OCI-LY3 (cell line): ENCODE measurements at regions not wholly inside any gene's neighbourhood (a gene's known extent, or its start where the extent isn't known, plus 50 kb on each side); places are given as distances from the start of the nearest gene placed in this dataset.

Experiments used
- H2AFZ ChIP-seq: fragments of 200-600, 300-600 bp; shearing (Covaris generic); 2 replicates; pipeline ENCODE4 v1.6.0; 2014; ENCODE audit warnings: antibody characterized with exemption, low read depth, low read length
- H3K27ac ChIP-seq: fragments of 200-600, 300-600 bp; sonication (generic); 2 replicates; pipeline ENCODE4 v1.5.1; 2014; ENCODE audit warnings: mild to moderate bottlenecking, low read length, moderate library complexity, mixed read lengths
- H3K27me3 ChIP-seq: fragments of 200-600, 300-600 bp; sonication (generic); 2 replicates; pipeline ENCODE4 v1.6.1; 2014; ENCODE audit warnings: low read depth, low read length, mixed read lengths
- H3K36me3 ChIP-seq: fragments of 200-600, 300-600 bp; sonication (generic); replicated peaks from 2 replicates; pipeline ENCODE3; 2014; ENCODE audit warnings: low read depth, low read length, mixed read lengths
- H3K4me1 ChIP-seq: fragments of 300-600, 200-600 bp; sonication (generic); 2 replicates; pipeline ENCODE4 v1.6.1; 2014; ENCODE audit warnings: low read length, mixed read lengths
- H3K4me2 ChIP-seq: fragments of 200-600, 300-600 bp; sonication (generic); 2 replicates; pipeline ENCODE4 v1.6.1; 2014; ENCODE audit warnings: low read length, mixed read lengths
- H3K4me3 ChIP-seq: fragments of 300-600, 200-600 bp; sonication (generic); 2 replicates; pipeline ENCODE4 v1.5.1; 2014; ENCODE audit warnings: antibody characterized with exemption, mild to moderate bottlenecking, low read length, moderate library complexity
- H3K79me2 ChIP-seq: fragments of 300-600, 200-600 bp; shearing (Covaris generic); 2 replicates; pipeline ENCODE4 v1.6.1; 2014; ENCODE audit warnings: mild to moderate bottlenecking, low read length, mixed read lengths
- H3K9ac ChIP-seq: fragments of 300-600, 200-600 bp; shearing (Covaris generic); 2 replicates; pipeline ENCODE4 v1.6.0; 2014; ENCODE audit warnings: mild to moderate bottlenecking, low read length, moderate library complexity
- H3K9me3 ChIP-seq: fragments of 200-600, 300-600 bp; shearing (Covaris generic); 2 replicates; pipeline ENCODE4 v1.6.1; 2014; ENCODE audit warnings: low read length, mixed read lengths; ENCODE audit not compliant: insufficient read depth
- H4K20me1 ChIP-seq: fragments of 200-600, 300-600 bp; sonication (generic); 2 replicates; pipeline ENCODE4 v1.6.1; 2016; ENCODE audit warnings: low read length, mixed read lengths; ENCODE audit not compliant: insufficient read depth
- CTCF ChIP-seq: fragments of 200-600, 300-600 bp; sonication (generic); IDR thresholded peaks from 2 replicates; pipeline ENCODE4 v1.5.1; 2014; ENCODE audit warnings: antibody characterized with exemption, low read length, low read depth
- EZH2phosphoT487 ChIP-seq: fragments of 200-600 bp; shearing (Covaris generic); IDR thresholded peaks from 2 replicates; pipeline ENCODE4 v1.6.1; 2018; ENCODE audit warnings: antibody characterized with exemption, mixed run types, low read depth

GRCh38 chr10:78966844-78967488 is 101.8 kb upstream of the ZMIZ1 start:
- H3K27me3 ChIP-seq, result no peaks in the 10 kb centered on the region
- H2AFZ ChIP-seq, result no peak overlapping the region
- no peak overlapping the region for H3K9ac ChIP-seq
- H3K9me3 ChIP-seq, result no peaks in the 10 kb centered on the region
- H3K4me1 ChIP-seq, result no peaks in the 10 kb centered on the region
- no peak overlapping the region for H3K4me2 ChIP-seq
- TF ChIP-seq CTCF (no peak), EZH2phosphoT487 (no peak)
- no peaks in the 10 kb centered on the region for H3K36me3 ChIP-seq
- no peaks in the 10 kb centered on the region for H4K20me1 ChIP-seq
- no peaks in the 10 kb centered on the region for H3K79me2 ChIP-seq
- H3K4me3 ChIP-seq, result no peak overlapping the region
- H3K27ac ChIP-seq, result no peak overlapping the region

GRCh38 chr10:78968300-78968942 is 100.3 kb upstream of the ZMIZ1 start:
- no peaks in the 10 kb centered on the region for H3K36me3 ChIP-seq
- TF ChIP-seq EZH2phosphoT487, result no peak
- TF ChIP-seq CTCF, result no peak
- no peaks in the 10 kb centered on the region for H4K20me1 ChIP-seq
- H3K79me2 ChIP-seq, result no peaks in the 10 kb centered on the region
- no peak overlapping the region for H3K4me3 ChIP-seq
- no peaks in the 10 kb centered on the region for H3K9me3 ChIP-seq
- H3K9ac ChIP-seq, result no peak overlapping the region
- no peaks in the 10 kb centered on the region for H3K4me1 ChIP-seq
- H3K27me3 ChIP-seq, result no peaks in the 10 kb centered on the region
- no peak overlapping the region for H3K27ac ChIP-seq
- H2AFZ ChIP-seq, result no peak overlapping the region
- H3K4me2 ChIP-seq, result no peak overlapping the region

- Histone ChIP-seq H2AFZ (no peak overlapping the region), H3K9ac (no peak overlapping the region), H3K36me3 (no peaks in the 10 kb centered on the region), H3K4me1 (no peaks in the 10 kb centered on the region), H3K4me2 (no peak overlapping the region), H4K20me1 (no peaks in the 10 kb centered on the region), H3K9me3 (no peaks in the 10 kb centered on the region), H3K79me2 (no peaks in the 10 kb centered on the region), H3K27ac (no peak overlapping the region), H3K4me3 (no peak overlapping the region), H3K27me3 (no peaks in the 10 kb centered on the region)
- TF ChIP-seq EZH2phosphoT487 (no peak), CTCF (no peak)
Observed at GRCh38 chr10:78968943-78969342, 99.8 kb upstream of the ZMIZ1 start.

GRCh38 chr10:78969719-78970118 is 99.0 kb upstream of the ZMIZ1 start:
- no peaks in the 10 kb centered on the region for H4K20me1 ChIP-seq
- no peak overlapping the region for H3K4me2 ChIP-seq
- H2AFZ ChIP-seq, result no peak overlapping the region
- no peaks in the 10 kb centered on the region for H3K9me3 ChIP-seq
- H3K27me3 ChIP-seq, result no peaks in the 10 kb centered on the region
- H3K4me3 ChIP-seq, result no peak overlapping the region
- no peaks in the 10 kb centered on the region for H3K79me2 ChIP-seq
- H3K4me1 ChIP-seq, result peaks cover 6% of the 10 kb centered on the region
- no peak overlapping the region for H3K27ac ChIP-seq
- no peaks in the 10 kb centered on the region for H3K36me3 ChIP-seq
- no peak overlapping the region for H3K9ac ChIP-seq
- TF ChIP-seq EZH2phosphoT487, result no peak
- TF ChIP-seq CTCF, result no peak
